Tibial nerve (tissue), 4 donors: ENCODE measurements at regions not wholly inside any gene's neighbourhood (a gene's known extent, or its start where the extent isn't known, plus 50 kb on each side); places are given as distances from the start of the nearest gene placed in this dataset.

Experiments
- DNase-seq, 2 donors: peaks; one replicate each; pipeline ENCODE4 v3.0.0-alpha.2; 2019; ENCODE audit warnings: low spot score in 2 of 2
- H3K27ac ChIP-seq, 4 donors: fragments of 200-600 bp; sonication (generic) in 3 of 4; one replicate each; pipeline ENCODE4 v1.5.1; 2017 to 2019; ENCODE audit warnings: mild to moderate bottlenecking in 1 of 4
- H3K27me3 ChIP-seq, 2 donors: fragments of 200-600 bp; sonication (generic) in 1 of 2; one replicate each; pipeline versions ENCODE4 v1.5.1 to v1.6.0; 2017 to 2019
- H3K36me3 ChIP-seq, 3 donors: fragments of 200-600 bp; sonication (generic); one replicate each; pipeline ENCODE4 v1.5.1; 2018 to 2019
- H3K4me1 ChIP-seq, 4 donors: fragments of 200-600 bp; sonication (generic) in 3 of 4; one replicate each; pipeline ENCODE4 v1.5.1; 2017 to 2019
- H3K4me3 ChIP-seq, 4 donors: fragments of 200-600 bp; sonication (generic) in 3 of 4; one replicate each; pipeline ENCODE4 v1.5.1; 2017 to 2019; ENCODE audit warnings: mild to moderate bottlenecking in 1 of 4, moderate library complexity in 1 of 4
- H3K9me3 ChIP-seq, 4 donors: fragments of 200-600 bp; sonication (generic) in 3 of 4; one replicate each; pipeline ENCODE4 v1.5.1; 2017 to 2019
- EP300 ChIP-seq, 2 donors: sonication (generic); formaldehyde crosslinking; IDR thresholded peaks; one replicate each; pipeline ENCODE4 v1.6.1; 2017; ENCODE audit warnings: antibody characterized with exemption in 2 of 2, mild to moderate bottlenecking in 1 of 2
- POLR2A ChIP-seq, 2 donors: fragments of 450-650 bp; IDR thresholded peaks; one replicate each; pipeline ENCODE4 v1.6.1; 2017; ENCODE audit warnings: antibody characterized with exemption in 2 of 2, mild to moderate bottlenecking in 2 of 2, moderate library complexity in 2 of 2
- WGBS, 2 donors: methylation state at CpG; one replicate each; pipeline ENCODE4 v1.1.5; 2018; 5-methylcytosine and 5-hydroxymethylcytosine counted together
- TF ChIP-seq, protein P1 (sequence below), 5 experiments: fragments of 200-600 bp in 3 of 5; fragments of 450-650 bp in 2 of 5; sonication (generic) in 3 of 5; IDR thresholded peaks; one replicate each; pipeline ENCODE4 v1.5.1; 2016 to 2019; ENCODE audit warnings: antibody characterized with exemption in 5 of 5, mild to moderate bottlenecking in 3 of 5, moderate library complexity in 2 of 5

DNA sequence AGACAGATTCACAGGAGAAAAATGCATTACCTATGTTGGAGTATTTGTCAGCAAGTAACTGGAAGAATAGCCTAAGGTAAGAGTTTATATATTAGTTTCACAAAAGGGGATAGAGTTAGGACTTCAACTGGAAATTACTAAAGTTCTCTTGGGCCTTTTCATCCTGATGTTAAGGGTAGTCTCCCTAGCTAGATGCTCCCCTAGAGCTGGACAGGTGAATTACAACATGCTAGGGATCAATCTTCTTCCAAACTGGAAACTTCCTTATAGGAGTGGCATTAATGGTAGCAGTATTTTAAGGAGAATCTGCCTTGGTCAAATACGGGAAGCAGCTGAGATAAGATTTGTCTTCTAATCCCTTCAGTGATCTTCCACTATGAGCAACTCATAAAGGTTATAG lies 632.8 kb upstream of the RAG2 start:
- no peaks in the 10 kb centered on the region for H3K27me3 ChIP-seq
- no peaks in the 10 kb centered on the region for H3K9me3 ChIP-seq
- H3K4me3 ChIP-seq = no peak overlapping the region
- no peak for DNase-seq
- H3K27ac ChIP-seq = no peak overlapping the region
- TF ChIP-seq, protein P1, sequence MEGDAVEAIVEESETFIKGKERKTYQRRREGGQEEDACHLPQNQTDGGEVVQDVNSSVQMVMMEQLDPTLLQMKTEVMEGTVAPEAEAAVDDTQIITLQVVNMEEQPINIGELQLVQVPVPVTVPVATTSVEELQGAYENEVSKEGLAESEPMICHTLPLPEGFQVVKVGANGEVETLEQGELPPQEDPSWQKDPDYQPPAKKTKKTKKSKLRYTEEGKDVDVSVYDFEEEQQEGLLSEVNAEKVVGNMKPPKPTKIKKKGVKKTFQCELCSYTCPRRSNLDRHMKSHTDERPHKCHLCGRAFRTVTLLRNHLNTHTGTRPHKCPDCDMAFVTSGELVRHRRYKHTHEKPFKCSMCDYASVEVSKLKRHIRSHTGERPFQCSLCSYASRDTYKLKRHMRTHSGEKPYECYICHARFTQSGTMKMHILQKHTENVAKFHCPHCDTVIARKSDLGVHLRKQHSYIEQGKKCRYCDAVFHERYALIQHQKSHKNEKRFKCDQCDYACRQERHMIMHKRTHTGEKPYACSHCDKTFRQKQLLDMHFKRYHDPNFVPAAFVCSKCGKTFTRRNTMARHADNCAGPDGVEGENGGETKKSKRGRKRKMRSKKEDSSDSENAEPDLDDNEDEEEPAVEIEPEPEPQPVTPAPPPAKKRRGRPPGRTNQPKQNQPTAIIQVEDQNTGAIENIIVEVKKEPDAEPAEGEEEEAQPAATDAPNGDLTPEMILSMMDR (IDR thresholded peaks at IDR 0.05) = no peak
- TF ChIP-seq EP300 (IDR thresholded peaks at IDR 0.05) = no peak
- WGBS, 2 donors = 58 to 63% methylated on average over 1 of the region's 1 CpG
- H3K4me1 ChIP-seq = no peaks in the 10 kb centered on the region
- H3K36me3 ChIP-seq = no peaks in the 10 kb centered on the region

- TF ChIP-seq, protein P1 (IDR thresholded peaks at IDR 0.05) = no peak
- TF ChIP-seq EP300 (IDR thresholded peaks at IDR 0.05) = no peak
- TF ChIP-seq POLR2A (IDR thresholded peaks at IDR 0.05) = no peak
- WGBS, 2 donors = 83 to 93% methylated on average over 2 to 4 of the region's 4 CpGs
- DNase-seq = no peak
Measured at GRCh38 chr11:37223962-37224361, 625.9 kb upstream of the RAG2 start.

DNA sequence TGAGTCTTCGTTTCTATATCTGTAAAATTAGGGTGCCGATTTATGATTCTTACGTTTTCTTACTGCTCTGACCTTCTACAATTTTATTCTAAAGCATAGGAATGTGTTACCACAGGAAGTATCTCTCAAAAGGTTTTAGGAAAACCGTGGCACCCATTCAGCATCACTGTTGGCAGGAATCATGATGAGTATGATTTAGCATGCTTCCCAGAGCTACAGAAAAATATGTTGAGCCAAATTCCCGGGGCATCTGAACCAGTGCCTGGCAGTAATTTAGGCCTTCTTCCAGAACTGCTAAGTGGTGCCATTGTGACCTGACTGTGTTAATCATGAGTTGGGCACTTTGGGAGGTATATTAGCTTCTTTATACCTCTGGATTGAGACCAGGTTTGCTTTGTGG lies 605.0 kb upstream of the RAG2 start:
- Histone ChIP-seq H3K9me3 (peaks cover 0 to 10% (median 0%) of the 10 kb centered on the region in 4 donors), H3K27me3 (no peaks in the 10 kb centered on the region), H3K4me3 (no peak overlapping the region), H3K36me3 (no peaks in the 10 kb centered on the region), H3K27ac (no peak overlapping the region), H3K4me1 (no peaks in the 10 kb centered on the region)
- 80 to 85% methylated on average over 5 of the region's 5 CpGs for WGBS, 2 donors
- no peak for DNase-seq
- TF ChIP-seq POLR2A (IDR thresholded peaks at IDR 0.05) (no peak), EP300 (IDR thresholded peaks at IDR 0.05) (no peak)
- TF ChIP-seq, protein P1 (IDR thresholded peaks at IDR 0.05) = no peak

More at GRCh38 chr11:37223962-37224361, 625.9 kb upstream of the RAG2 start:
- Histone ChIP-seq H3K4me1 (no peaks in the 10 kb centered on the region), H3K27me3 (no peaks in the 10 kb centered on the region), H3K27ac (no peak overlapping the region), H3K9me3 (peaks cover 0 to 16% (median 0%) of the 10 kb centered on the region in 4 donors), H3K4me3 (no peak overlapping the region), H3K36me3 (no peaks in the 10 kb centered on the region)

DNA sequence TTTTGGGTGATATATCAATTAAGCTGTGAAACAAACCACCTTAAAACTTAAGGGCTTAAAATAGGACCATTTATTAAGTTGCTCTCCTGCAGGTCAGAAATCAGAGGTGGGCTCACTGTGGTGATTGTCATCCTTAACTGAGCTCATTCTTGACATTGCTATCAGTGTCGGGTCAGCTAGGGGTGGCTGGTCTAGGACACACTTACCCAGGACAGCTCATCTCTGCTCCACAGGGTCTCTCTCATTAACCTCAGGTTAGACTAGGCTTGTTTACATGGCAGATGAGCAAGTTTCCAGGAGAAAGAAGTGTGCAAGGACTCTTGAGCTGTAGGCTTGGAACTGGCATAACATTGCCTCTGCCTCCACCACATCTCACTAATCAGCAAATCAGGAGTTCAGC lies 601.0 kb upstream of the RAG2 start:
- TF ChIP-seq POLR2A (IDR thresholded peaks at IDR 0.05) (no peak), EP300 (IDR thresholded peaks at IDR 0.05) (no peak)
- TF ChIP-seq, protein P1 (IDR thresholded peaks at IDR 0.05) = no peak
- H3K4me1 ChIP-seq = no peaks in the 10 kb centered on the region
- DNase-seq = no peak
- WGBS, 2 donors = 71 to 88% methylated on average over 1 of the region's 1 CpG
- no peak overlapping the region for H3K27ac ChIP-seq
- H3K4me3 ChIP-seq = no peak overlapping the region
- no peaks in the 10 kb centered on the region for H3K36me3 ChIP-seq
- H3K9me3 ChIP-seq = no peaks in the 10 kb centered on the region
- no peaks in the 10 kb centered on the region for H3K27me3 ChIP-seq

DNA sequence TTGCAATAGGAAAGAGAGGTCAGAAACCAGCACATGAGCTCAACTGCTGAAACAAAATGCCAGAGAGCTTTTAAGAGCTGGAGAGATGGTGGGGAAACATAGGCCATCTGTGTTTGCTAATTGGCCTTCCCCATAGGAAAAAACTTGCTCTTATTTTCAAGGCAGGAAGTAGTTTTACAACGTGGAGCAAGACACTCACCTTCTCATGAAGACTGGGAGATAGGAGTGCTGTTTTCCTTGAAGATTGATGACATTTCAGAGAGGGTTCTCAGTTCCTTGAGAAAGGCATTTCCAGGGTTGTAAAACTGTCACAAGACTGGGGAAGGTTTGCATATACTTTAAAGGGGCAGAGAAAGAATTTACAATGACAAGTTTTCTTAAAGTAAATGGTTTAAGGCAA lies 586.3 kb upstream of the RAG2 start:
- Histone ChIP-seq H3K27ac (no peak overlapping the region), H3K36me3 (no peaks in the 10 kb centered on the region), H3K4me3 (no peak overlapping the region), H3K9me3 (peaks cover 0 to 9% (median 0%) of the 10 kb centered on the region in 4 donors), H3K27me3 (no peaks in the 10 kb centered on the region), H3K4me1 (no peaks in the 10 kb centered on the region)
- TF ChIP-seq, protein P1 (IDR thresholded peaks at IDR 0.05) = no peak
- TF ChIP-seq POLR2A (IDR thresholded peaks at IDR 0.05) = no peak
- no peak for TF ChIP-seq EP300 (IDR thresholded peaks at IDR 0.05)
- DNase-seq = no peak
- WGBS, 2 donors = 3 to 4% methylated on average over 1 of the region's 1 CpG
